ENCODE measurements at regions not wholly inside any gene's neighbourhood (a gene's known extent, or its start where the extent isn't known, plus 50 kb on each side); places are given as distances from the start of the nearest gene placed in this dataset.

DNA sequence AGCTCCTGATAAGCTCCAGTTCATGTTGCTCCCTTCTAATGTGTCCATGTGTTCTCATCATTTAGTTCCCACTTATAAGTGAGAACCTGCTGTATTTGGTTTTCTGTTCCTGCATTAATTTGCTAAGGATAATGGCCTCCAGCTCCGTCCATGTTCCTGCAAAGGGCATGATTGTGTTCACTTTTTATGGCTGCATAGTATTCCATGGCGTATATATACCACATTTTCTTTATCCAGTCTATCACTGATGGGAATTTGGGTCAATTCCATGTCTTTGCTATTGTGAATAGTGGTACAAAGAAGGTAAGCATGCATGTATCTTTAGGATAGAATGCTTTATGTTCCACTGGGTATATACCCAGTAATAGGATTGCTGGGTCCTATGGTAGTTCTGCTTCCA is 197.2 kb upstream of the ITM2A start:
- FAIRE-seq = no peak
- TF ChIP-seq, protein P1, sequence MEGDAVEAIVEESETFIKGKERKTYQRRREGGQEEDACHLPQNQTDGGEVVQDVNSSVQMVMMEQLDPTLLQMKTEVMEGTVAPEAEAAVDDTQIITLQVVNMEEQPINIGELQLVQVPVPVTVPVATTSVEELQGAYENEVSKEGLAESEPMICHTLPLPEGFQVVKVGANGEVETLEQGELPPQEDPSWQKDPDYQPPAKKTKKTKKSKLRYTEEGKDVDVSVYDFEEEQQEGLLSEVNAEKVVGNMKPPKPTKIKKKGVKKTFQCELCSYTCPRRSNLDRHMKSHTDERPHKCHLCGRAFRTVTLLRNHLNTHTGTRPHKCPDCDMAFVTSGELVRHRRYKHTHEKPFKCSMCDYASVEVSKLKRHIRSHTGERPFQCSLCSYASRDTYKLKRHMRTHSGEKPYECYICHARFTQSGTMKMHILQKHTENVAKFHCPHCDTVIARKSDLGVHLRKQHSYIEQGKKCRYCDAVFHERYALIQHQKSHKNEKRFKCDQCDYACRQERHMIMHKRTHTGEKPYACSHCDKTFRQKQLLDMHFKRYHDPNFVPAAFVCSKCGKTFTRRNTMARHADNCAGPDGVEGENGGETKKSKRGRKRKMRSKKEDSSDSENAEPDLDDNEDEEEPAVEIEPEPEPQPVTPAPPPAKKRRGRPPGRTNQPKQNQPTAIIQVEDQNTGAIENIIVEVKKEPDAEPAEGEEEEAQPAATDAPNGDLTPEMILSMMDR (IDR thresholded peaks at IDR 0.05; ENCODE audit: insufficient read depth, missing control alignments) = no peak
- no peak for DNase-seq (ENCODE audit: insufficient read length, low spot score)

GRCh38 chrX:79559290-79559689 is 192.2 kb upstream of the ITM2A start:
- TF ChIP-seq, protein P1 (IDR thresholded peaks at IDR 0.05; ENCODE audit: insufficient read depth, missing control alignments) = no peak
- no peak for FAIRE-seq
- DNase-seq (ENCODE audit: insufficient read length, low spot score) = no peak

GRCh38 chrX:79557212-79557611 is 190.1 kb upstream of the ITM2A start:
- TF ChIP-seq, protein P1 (IDR thresholded peaks at IDR 0.05; ENCODE audit: insufficient read depth, missing control alignments) = no peak
- FAIRE-seq (no peak), DNase-seq (ENCODE audit: insufficient read length, low spot score) (no peak)

DNA sequence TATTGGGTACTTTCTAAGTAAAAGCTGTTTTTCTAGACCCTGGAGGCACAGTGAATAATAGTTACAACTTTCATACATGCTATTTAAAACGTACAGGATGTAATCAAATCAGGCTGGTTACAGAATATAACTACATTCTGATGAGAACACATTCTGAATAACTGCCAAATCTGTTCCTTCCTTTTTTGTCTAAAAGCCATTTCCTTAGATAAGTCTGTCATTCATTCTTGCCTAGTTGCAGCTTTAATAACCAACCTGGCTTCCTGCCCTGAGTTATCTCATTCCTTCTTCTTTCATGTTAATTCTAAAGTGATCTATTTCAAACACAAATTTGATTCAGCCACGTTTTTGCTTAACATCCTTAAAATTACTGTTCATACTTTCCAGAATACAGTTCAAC is 189.7 kb upstream of the ITM2A start:
- TF ChIP-seq, protein P1 (IDR thresholded peaks at IDR 0.05; ENCODE audit: insufficient read depth, missing control alignments) = no peak
- no peak for DNase-seq (ENCODE audit: insufficient read length, low spot score)
- no peak for FAIRE-seq

DNA sequence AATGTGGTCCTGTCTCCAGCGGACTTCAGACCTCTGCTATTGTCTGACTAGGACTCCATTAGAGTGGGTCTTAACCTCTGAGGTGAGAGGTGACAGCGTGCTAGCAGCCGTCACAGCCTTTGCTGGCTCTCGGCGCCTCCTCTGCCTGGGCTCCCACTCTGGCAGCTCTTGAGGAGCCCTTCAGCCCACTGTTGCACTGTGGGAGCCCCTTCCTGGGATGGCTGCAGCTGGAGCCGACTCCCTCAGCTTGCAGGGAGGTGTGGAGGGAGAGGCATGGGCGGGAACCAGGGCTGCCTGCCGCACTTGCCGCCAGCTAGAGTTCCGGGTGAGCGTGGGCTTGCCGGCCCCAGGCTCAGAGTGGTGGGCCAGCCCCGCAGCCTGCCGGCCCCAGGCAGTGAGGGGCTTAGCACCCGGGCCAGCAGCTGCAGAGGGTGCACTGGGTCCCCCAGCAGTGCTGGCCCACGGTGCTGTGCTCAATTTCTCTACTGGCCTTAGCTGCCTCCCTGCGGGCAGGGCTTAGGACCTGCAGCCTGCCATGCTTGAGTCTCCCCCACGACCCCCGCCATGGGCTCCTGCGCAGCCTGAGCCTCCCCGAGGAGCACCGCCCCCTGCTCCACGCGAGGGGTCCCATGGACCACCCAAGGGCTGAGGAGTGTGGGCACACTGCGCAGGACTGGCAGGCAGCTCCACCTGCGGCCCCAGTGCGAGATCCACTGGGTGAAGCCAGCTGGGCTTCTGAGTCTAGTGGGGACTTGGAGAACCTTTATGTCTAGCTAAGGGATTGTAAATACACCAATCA is 163.4 kb upstream of the ITM2A start:
- no peak for FAIRE-seq
- TF ChIP-seq, protein P1 (IDR thresholded peaks at IDR 0.05; ENCODE audit: insufficient read depth, missing control alignments) = no peak
- no peak for DNase-seq (ENCODE audit: insufficient read length, low spot score)

- DNase-seq (ENCODE audit: insufficient read length, low spot score) (no peak), FAIRE-seq (no peak)
- TF ChIP-seq, protein P1 (IDR thresholded peaks at IDR 0.05; ENCODE audit: insufficient read depth, missing control alignments) = no peak
These were observed 157.5 kb upstream of the ITM2A start for GRCh38 chrX:79524642-79525041.

- TF ChIP-seq, protein P1 (IDR thresholded peaks at IDR 0.05; ENCODE audit: insufficient read depth, missing control alignments) = no peak
- no peak for DNase-seq (ENCODE audit: insufficient read length, low spot score)
- FAIRE-seq = no peak
These were observed 148.4 kb upstream of the ITM2A start for GRCh38 chrX:79515529-79515928.

All from D721Med (cell line).